CD4-positive, alpha-beta T cell (primary cell): ENCODE measurements at regions not wholly inside any gene's neighbourhood (a gene's known extent, or its start where the extent isn't known, plus 50 kb on each side); places are given as distances from the start of the nearest gene placed in this dataset.

ENCODE experiments used
- ATAC-seq: fragments of 200-7000 bp; cut with Tn5 transposase; one replicate; pipeline ENCODE4 v1.10.0; 2022; ENCODE audit warnings: mild to moderate bottlenecking; ENCODE audit not compliant: poor library complexity
- CTCF ChIA-PET: fragments of 350-600 bp; sonication (Branson Sonifier 250); formaldehyde crosslinking; loops from one replicate; lab custom pipeline; 2021; ENCODE audit warnings: antibody characterized with exemption, inconsistent platforms; lab: Charles Lee
- POLR2A ChIA-PET: fragments of 350-600 bp; sonication (Branson Sonifier 250); formaldehyde crosslinking; loops from one replicate; lab custom pipeline; 2021; ENCODE audit warnings: antibody characterized with exemption, inconsistent platforms; lab: Charles Lee
- DNase-seq, 14 experiments: peaks; one replicate each; pipeline ENCODE4 v3.0.0-alpha.2; 2013 to 2020; ENCODE audit warnings: mixed read lengths in 2 of 14
- H3K27ac ChIP-seq, 2 donors: one replicate each; pipeline versions ENCODE4 v1.5.1 to v1.7.0; 2013; ENCODE audit warnings: low read length in 2 of 2, low read depth in 1 of 2, mild to moderate bottlenecking in 1 of 2
- H3K27me3 ChIP-seq, 2 experiments: 1 replicate in 1 of 2; 2 replicates in 1 of 2; pipeline versions ENCODE4 v1.6.1 to v1.7.0; 2013; ENCODE audit warnings: low read length in 2 of 2, control low read depth in 1 of 2, mild to moderate bottlenecking in 1 of 2, moderate library complexity in 1 of 2; ENCODE audit not compliant: insufficient read depth in 2 of 2, control insufficient read depth in 1 of 2
- H3K36me3 ChIP-seq: one replicate; pipeline ENCODE4 v1.6.1; 2013; ENCODE audit warnings: low read length, control low read depth; ENCODE audit not compliant: insufficient read depth
- H3K4me1 ChIP-seq: one replicate; pipeline ENCODE4 v1.6.1; 2013; ENCODE audit warnings: low read length, control low read depth; ENCODE audit not compliant: insufficient read depth
- H3K4me3 ChIP-seq: one replicate; pipeline ENCODE4 v1.5.1; 2013; ENCODE audit warnings: mild to moderate bottlenecking, low read length, moderate library complexity
- H3K9me3 ChIP-seq, 2 experiments: 1 replicate in 1 of 2; 2 replicates in 1 of 2; pipeline versions ENCODE4 v1.6.1 to v1.7.0; 2013; ENCODE audit warnings: low read length in 2 of 2, mild to moderate bottlenecking in 2 of 2, control low read depth in 1 of 2, moderate library complexity in 1 of 2; ENCODE audit not compliant: control insufficient read depth in 1 of 2, insufficient read depth in 1 of 2
- H3K27ac Mint-ChIP-seq: one replicate; pipeline ENCODE4 v1.8.0; 2020; ENCODE audit warnings: mixed read lengths
- H3K27me3 Mint-ChIP-seq: one replicate; pipeline ENCODE4 v1.8.0; 2021; ENCODE audit warnings: mixed read lengths
- H3K36me3 Mint-ChIP-seq: one replicate; pipeline ENCODE4 v1.8.0; 2021; ENCODE audit warnings: low read depth, mixed read lengths
- H3K4me1 Mint-ChIP-seq: one replicate; pipeline ENCODE4 v1.8.0; 2021; ENCODE audit warnings: low read depth, mixed read lengths
- H3K4me3 Mint-ChIP-seq: one replicate; pipeline ENCODE4 v1.8.0; 2020; ENCODE audit warnings: mild to moderate bottlenecking, mixed read lengths
- H3K9me3 Mint-ChIP-seq: one replicate; pipeline ENCODE4 v1.8.0; 2020; ENCODE audit warnings: mixed read lengths
- CTCF ChIP-seq: fragments of 200-600 bp; IDR thresholded peaks from one replicate; pipeline ENCODE4 v1.8.0; 2022; ENCODE audit warnings: antibody characterized with exemption, mild to moderate bottlenecking
- intact Hi-C, 2 experiments: fragments of 100-400 bp; cut with DNase I in 1 of 2; cut with micrococcal nuclease in 1 of 2; formaldehyde crosslinking; loops; one replicate each; pipeline versions ENCODE4 v1.15.1 to v1.9.0; 2023 to 2025; cut with DNase I, micrococcal nuclease

- no peak overlapping the region for H3K27ac Mint-ChIP-seq
- CTCF ChIA-PET, result no interaction called here
- H3K36me3 ChIP-seq, result no peaks in the 10 kb centered on the region
- H3K9me3 Mint-ChIP-seq, result no peaks in the 10 kb centered on the region
- H3K4me3 ChIP-seq, result no peak overlapping the region
- H3K9me3 ChIP-seq, result peaks cover 0 to 6% of the 10 kb centered on the region in 2 experiments
- no peaks in the 10 kb centered on the region for H3K27me3 ChIP-seq
- intact Hi-C loops, result no loop called here
- no peak overlapping the region for H3K4me3 Mint-ChIP-seq
- H3K36me3 Mint-ChIP-seq, result no peaks in the 10 kb centered on the region
- H3K27me3 Mint-ChIP-seq, result no peaks in the 10 kb centered on the region
- DNase-seq, result no peak
- ATAC-seq, result no peak
- no peaks in the 10 kb centered on the region for H3K4me1 ChIP-seq
- no peaks in the 10 kb centered on the region for H3K4me1 Mint-ChIP-seq
- POLR2A ChIA-PET, result no interaction called here
- no peak overlapping the region for H3K27ac ChIP-seq
- no peak for TF ChIP-seq CTCF
Measured at GRCh38 chr11:91846649-91847048, 378.0 kb upstream of the FAT3 start.

- H3K27ac ChIP-seq, result no peak overlapping the region
- H3K4me1 ChIP-seq, result no peaks in the 10 kb centered on the region
- no peak overlapping the region for H3K4me3 Mint-ChIP-seq
- H3K9me3 ChIP-seq, result peaks cover 0 to 6% of the 10 kb centered on the region in 2 experiments
- DNase-seq (no peak), ATAC-seq (no peak)
- no peak overlapping the region for H3K4me3 ChIP-seq
- CTCF ChIA-PET, result no interaction called here
- no peaks in the 10 kb centered on the region for H3K36me3 ChIP-seq
- H3K4me1 Mint-ChIP-seq, result no peaks in the 10 kb centered on the region
- intact Hi-C loops, result no loop called here
- no peaks in the 10 kb centered on the region for H3K27me3 Mint-ChIP-seq
- POLR2A ChIA-PET, result no interaction called here
- no peak overlapping the region for H3K27ac Mint-ChIP-seq
- no peaks in the 10 kb centered on the region for H3K9me3 Mint-ChIP-seq
- no peaks in the 10 kb centered on the region for H3K27me3 ChIP-seq
- no peak for TF ChIP-seq CTCF
- H3K36me3 Mint-ChIP-seq, result no peaks in the 10 kb centered on the region
Measured at GRCh38 chr11:91846002-91846401, 378.6 kb upstream of the FAT3 start.

- no peak for ATAC-seq
- Mint-ChIP-seq H3K9me3 (peaks cover 5% of the 10 kb centered on the region), H3K4me1 (no peaks in the 10 kb centered on the region), H3K27ac (no peak overlapping the region), H3K27me3 (no peaks in the 10 kb centered on the region), H3K36me3 (no peaks in the 10 kb centered on the region), H3K4me3 (no peak overlapping the region)
- Histone ChIP-seq H3K9me3 (peaks cover 0 to 3% of the 10 kb centered on the region in 2 experiments), H3K4me3 (no peak overlapping the region), H3K4me1 (no peaks in the 10 kb centered on the region), H3K27me3 (no peaks in the 10 kb centered on the region), H3K27ac (no peak overlapping the region), H3K36me3 (no peaks in the 10 kb centered on the region)
- ChIA-PET CTCF (no interaction called here), POLR2A (no interaction called here)
- intact Hi-C loops, result no loop called here
- DNase-seq, result no peak
- TF ChIP-seq CTCF, result no peak
Measured at GRCh38 chr11:91840640-91841240, 383.9 kb upstream of the FAT3 start.
